Body of pancreas (tissue), 4 donors: ENCODE measurements at regions not wholly inside any gene's neighbourhood (a gene's known extent, or its start where the extent isn't known, plus 50 kb on each side); places are given as distances from the start of the nearest gene placed in this dataset.

Source experiments
- POLR2A ChIP-seq, 3 donors: fragments of 450-650 bp; IDR thresholded peaks; one replicate each; pipeline ENCODE4 v1.6.1; 2016; ENCODE audit warnings: antibody characterized with exemption in 3 of 3, mild to moderate bottlenecking in 2 of 3
- TF ChIP-seq, protein P1 (sequence below), 7 experiments: fragments of 450-650 bp in 4 of 7; fragments of 200-600 bp in 3 of 7; sonication (generic) in 3 of 7; IDR thresholded peaks; one replicate each; pipeline ENCODE4 v1.5.1; 2016 to 2019; ENCODE audit warnings: antibody characterized with exemption in 7 of 7

DNA sequence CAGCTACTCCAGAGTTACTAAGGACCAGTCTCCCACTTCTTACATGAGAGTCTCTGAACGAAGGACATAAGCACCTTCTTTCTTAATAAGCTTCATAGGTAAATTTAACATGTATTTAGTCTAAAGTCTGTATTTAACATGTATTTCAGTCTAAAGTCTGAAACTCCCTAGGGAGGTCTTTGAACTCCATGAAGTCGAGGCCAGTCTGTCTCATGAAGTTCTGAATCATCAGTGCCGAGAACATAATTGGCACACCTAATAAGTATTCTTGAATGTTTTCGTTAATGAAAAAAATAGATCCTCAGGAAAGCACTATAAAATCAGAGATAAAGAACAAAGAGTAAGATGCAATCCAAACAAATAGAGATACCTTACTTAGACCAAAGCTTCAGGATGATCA lies 945.5 kb downstream of the TTLL7 start:
- no peak for TF ChIP-seq POLR2A (IDR thresholded peaks at IDR 0.05)
- TF ChIP-seq, protein P1, sequence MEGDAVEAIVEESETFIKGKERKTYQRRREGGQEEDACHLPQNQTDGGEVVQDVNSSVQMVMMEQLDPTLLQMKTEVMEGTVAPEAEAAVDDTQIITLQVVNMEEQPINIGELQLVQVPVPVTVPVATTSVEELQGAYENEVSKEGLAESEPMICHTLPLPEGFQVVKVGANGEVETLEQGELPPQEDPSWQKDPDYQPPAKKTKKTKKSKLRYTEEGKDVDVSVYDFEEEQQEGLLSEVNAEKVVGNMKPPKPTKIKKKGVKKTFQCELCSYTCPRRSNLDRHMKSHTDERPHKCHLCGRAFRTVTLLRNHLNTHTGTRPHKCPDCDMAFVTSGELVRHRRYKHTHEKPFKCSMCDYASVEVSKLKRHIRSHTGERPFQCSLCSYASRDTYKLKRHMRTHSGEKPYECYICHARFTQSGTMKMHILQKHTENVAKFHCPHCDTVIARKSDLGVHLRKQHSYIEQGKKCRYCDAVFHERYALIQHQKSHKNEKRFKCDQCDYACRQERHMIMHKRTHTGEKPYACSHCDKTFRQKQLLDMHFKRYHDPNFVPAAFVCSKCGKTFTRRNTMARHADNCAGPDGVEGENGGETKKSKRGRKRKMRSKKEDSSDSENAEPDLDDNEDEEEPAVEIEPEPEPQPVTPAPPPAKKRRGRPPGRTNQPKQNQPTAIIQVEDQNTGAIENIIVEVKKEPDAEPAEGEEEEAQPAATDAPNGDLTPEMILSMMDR (IDR thresholded peaks at IDR 0.05) = no peak
